HG02642 (cell line): ENCODE measurements at regions not wholly inside any gene's neighbourhood (a gene's known extent, or its start where the extent isn't known, plus 50 kb on each side); places are given as distances from the start of the nearest gene placed in this dataset.

ENCODE experiments used
- ATAC-seq: cut with Tn5 transposase; IDR thresholded peaks from one replicate; pipeline ENCODE4 v1.9.1; 2021; ENCODE audit warnings: mild to moderate bottlenecking; ENCODE audit not compliant: unreplicated experiment, poor library complexity

DNA sequence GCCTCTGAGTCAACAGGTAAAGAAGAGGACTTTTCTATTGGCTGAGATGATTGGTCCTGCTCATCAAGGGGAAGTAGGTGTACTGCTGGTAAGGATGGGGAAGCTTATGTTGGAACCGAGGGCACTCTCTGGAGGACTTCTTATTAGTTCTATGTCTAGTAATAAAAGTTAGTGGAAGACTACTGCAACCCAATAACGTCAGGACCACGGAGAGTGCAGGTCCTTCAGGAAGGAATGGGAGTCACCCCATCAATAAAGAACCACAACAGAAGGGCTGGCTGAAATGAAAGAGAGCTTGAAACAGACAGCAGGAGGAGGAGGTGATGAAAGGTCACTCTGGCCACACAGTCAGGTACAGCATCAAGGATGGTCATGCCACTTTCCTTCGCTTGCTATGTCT lies 68.8 kb upstream of the PRR23E start:
- no peak for ATAC-seq

DNA sequence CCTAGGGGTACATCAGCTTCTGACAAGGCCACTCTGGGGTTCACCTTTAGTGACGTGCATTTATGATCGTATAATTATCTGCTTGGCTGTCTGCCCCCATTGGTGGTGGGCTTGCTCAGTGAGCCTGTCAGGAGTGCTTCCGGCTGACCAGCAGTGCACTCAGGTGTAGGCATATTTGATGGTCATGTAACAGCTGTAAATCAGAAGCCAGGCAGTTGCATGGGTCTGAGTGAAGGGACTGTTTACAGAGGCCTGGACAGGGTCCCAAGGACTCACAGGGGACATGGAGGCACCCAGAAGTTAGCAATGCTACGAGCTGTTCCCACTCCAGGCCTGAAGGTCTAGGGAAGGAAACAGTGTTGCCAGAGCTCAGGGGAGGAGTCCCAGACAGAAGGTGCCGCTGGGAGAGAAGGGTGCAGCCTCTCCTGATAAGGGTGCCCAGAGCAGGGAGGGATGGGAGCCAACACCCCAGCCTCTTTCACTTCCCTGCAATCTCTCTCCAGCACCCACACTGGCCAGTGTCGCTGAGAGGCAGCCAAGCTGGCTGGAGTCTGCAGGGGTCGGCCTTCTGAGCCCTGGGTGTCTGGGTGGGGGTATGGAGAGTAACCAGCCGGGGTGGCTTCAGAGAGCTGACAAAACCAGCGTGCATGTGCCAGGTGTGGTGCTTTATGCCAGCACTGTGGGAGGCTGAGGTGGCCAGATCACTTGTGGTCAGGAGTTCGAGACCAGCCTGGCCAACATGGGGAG lies 61.3 kb upstream of the PRR23E start:
- no peak for ATAC-seq

DNA sequence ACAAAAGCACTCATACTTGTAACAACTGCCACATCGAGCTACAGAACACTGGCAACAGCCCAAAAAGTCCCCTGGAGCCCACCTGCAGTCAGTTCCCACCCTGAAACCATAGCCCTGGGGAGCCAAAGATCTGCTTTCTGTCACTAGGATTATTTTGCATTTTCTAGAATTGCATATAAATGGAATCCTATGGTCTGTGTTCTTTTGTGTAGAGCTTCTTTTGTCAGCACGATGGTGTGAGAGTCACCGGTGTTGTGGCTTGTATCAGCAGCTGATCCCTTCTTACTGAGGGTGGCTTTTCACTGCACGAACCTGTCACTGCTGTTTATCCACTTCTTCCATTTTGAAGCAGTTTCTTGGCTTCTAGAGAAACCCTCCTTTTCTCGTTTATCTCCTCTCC lies 60.1 kb upstream of the PRR23E start:
- no peak for ATAC-seq

DNA sequence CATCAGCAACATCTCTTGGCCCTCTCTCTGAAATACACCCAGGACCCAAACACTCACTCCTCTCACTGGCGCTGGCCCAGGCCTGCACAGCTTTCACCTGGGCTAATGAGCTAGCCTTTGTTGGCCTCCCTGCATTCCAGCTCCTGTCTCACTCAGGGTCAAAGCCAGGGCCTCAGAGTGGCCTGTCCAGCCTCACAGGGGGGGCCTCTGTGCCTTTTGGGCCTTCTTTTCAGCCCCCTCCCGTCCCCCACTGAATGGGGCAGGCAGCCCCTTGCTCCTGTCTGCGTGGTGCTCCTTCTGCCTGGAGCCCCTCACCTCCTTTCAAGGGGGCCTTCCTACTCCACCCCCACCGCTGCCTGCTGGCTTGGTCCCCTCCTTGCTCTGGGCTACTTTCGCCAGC lies 59.0 kb upstream of the PRR23E start:
- ATAC-seq = no peak

DNA sequence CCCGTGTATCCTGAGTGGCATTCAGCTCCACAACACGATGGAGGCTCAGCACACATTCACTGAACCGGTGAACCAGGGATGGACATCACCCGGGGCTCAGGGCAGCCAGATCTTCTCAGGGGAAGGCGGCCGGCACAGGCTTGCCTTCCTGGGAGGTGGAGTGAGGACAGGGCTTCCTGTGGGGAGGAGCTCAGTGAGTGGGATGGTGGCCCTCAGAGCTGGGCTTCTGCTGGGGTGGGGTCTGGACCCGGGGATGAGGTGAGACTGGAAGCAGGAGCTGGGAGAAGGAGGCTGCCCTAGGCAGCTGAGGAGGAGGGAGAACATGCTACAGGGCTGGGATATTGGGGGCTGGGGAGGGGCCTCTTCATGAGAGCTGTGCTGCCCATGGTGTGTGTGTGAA lies 58.5 kb upstream of the PRR23E start:
- ATAC-seq = no peak

DNA sequence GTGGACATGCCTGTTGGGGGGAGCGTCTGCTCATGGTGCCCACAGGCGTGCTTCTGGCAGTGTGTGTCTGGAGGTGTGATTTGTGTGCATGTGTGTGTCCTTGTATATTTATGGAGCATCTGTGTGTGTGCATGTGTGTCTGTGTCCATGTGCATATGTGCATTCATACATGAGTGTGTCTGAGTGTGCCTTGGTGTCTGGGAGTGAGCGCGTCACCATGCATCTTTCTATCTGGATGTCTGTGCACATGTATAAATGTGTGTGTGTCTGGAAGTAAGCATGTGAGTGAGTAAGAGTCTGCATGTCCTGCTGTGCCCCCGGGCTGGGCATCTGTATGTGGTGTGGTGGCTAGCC lies 58.1 kb upstream of the PRR23E start:
- no peak for ATAC-seq

DNA sequence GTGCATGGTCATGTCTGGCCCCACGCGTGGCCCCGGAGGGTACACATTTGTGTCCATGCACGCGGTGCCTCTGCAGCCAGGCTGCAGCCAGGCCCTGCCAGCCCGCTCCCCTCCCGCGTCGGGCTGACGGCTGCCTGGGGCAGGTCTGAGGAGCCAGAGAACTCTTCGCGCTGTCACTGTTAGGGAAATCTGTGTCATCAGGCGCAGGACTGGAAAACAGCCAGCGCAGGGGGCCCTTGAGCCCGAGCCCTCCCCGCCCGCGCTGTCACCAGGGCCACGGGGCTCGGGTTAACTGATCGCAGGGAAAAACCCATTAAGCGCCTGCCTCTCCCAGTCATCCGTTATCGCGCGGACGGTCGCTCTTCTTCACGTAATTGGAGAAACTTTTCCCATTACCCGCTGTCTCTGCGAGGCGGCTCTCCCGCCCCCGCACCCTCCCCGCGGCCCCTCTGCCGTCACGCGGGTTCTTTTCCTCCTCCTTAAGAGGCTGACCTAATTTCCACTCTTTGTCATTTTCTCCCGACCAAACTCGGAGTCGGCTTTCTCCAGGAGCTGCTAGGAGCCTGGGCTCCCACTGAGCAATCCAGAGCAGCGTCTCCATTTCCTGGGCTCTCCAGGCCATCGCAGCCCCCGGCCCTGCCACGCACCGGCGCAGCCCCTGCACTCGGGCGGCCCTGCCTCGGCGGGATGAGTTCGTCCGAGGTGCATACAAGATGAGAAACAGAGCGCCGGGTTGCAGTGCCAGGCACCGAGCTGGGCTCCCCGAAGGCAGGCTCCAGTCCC lies 57.5 kb upstream of the PRR23E start:
- ATAC-seq = no peak

DNA sequence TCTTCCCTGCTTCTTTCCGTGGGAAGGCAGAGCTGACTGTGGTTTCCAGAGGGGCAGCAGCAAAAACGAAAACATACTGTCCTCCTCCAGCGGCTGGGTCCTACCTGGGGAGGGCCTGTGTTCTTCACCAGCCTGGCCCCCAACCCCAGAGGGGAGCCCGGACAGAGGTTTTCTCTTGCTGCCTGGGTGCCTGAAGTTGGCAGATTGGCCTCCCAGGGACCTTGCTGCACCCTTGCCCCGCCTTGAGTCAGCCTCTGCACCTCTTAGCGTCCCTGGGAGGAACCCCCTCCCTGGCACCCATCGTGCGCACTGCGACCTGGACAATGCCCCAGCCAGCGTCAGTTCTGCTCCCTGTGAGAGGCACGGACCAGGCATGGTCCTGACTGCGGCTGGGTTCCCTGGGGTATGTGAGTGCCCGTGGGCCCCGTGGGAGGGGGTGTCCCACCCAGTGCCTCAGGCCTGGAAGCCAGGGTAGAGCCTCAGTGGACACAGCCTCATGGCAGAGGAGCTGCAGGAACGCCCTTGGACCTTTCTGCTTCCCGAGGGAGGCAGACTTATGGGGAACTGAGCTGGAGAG lies 56.8 kb upstream of the PRR23E start:
- no peak for ATAC-seq

DNA sequence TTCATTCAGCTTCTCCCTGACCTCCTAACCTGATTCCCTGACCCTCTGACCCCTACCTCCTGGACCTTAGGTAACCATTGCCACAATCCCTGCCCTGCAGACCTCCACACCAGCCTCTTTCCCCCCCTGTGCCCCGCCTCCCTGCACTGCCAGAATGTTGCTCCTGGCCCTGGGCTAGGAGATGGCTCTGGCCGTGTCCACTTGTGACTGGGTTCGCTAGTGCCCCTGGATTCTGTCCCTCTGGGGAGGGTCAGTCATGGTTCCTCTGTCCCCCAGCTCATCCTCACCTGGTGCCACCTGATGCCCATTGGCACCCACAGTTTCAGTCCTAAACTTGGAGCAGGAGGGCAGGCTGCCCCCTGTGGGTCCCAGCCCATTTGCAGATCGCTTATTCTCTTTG lies 56.2 kb upstream of the PRR23E start:
- ATAC-seq = no peak

DNA sequence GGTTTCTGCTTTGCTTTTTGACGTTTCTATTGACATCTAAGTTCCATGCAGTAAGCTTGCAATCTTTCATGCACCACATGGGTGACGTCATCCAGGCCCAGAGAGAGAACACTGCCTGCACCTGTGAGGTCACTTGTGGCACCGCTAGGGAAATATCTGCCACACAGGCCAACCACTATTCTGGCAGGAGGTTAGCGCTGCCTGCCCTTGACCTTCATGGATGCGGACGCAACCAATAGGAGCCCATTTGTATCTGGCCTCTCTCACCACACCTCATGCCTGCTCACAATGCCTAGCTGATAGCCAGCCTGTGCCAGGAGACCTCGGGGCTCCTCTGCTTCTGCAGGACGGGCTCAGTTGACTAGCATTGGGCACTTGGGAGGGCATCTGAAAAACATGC lies 55.8 kb upstream of the PRR23E start:
- ATAC-seq = no peak

DNA sequence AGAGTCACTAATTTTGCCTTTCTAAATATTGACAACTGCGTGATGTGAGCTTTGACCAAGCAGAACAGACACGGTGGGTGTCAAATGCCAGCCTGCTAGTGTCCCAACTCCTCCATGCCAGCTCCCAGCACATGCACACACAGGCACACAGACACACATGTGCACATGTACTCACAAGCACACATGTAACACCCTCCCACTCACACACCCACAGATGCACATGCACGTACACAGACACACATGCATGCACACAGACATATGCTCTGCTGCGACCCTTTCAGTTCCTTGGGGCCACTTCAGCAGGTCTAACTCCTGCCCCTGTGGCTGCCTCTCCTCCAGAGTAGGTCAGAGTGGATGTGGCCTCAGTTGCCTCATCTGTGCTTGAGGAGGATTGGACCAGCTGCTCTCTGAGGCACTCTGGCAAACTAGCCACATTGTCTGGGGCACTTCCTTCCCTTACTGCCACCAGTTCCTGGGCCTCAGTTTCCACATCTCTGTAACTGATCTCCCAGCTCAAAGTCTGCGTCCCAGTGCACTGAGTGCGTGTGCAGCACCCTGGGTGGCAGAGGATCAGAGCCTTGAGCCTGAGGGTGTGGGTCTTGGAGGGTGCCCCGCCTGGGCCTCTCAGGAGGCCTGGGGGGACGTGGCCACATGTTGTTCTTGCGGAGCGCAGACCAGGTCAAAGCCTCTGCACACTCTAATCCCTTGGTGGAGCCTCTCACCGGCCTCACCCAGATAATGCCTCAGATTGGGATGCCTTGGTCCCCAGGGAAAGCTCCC lies 55.0 kb upstream of the PRR23E start:
- no peak for ATAC-seq

DNA sequence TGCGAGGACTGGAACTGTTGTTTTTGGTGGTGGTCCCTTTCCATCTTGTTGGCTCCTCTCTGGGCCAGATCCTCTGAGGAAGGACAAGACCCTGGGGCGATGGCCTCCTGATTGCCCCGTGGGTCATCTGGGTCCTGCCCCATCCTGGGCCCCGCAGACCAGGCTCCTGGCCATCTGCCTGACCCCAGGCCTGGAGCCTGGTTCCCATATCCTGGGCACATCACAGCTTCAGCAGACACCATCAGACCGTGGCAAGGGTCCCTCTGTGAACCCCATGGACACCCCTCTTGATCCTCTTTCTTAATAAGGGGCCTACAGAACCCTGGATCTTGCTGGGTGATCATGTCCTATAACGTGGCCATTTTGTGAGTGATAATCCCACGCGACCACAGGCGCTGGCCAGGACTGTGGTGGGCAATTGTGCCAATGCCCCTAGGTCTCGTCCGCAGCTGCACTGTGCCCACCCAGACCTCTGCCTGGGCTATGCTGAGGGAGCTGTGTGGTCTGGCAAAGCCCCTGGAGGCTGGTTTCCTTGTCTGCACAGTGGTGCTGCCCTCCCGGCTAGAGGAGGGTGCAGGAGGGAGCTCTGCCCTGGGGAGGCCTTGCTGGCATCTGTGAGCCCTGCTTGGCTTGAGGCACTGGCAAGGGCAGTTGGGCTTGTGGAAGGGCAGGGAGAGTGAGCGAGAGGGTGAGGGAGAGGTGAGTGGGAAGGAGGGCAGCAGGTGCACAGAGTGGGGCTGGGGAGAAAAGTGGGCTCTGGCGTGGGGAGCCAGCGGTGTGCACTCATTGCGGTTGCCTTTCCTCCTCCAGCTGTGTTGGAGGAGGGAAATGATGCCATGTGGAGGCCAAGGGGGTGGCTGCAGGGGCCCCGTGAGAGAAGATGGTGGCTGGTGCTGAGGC lies 53.1 kb upstream of the PRR23E start:
- no peak for ATAC-seq

DNA sequence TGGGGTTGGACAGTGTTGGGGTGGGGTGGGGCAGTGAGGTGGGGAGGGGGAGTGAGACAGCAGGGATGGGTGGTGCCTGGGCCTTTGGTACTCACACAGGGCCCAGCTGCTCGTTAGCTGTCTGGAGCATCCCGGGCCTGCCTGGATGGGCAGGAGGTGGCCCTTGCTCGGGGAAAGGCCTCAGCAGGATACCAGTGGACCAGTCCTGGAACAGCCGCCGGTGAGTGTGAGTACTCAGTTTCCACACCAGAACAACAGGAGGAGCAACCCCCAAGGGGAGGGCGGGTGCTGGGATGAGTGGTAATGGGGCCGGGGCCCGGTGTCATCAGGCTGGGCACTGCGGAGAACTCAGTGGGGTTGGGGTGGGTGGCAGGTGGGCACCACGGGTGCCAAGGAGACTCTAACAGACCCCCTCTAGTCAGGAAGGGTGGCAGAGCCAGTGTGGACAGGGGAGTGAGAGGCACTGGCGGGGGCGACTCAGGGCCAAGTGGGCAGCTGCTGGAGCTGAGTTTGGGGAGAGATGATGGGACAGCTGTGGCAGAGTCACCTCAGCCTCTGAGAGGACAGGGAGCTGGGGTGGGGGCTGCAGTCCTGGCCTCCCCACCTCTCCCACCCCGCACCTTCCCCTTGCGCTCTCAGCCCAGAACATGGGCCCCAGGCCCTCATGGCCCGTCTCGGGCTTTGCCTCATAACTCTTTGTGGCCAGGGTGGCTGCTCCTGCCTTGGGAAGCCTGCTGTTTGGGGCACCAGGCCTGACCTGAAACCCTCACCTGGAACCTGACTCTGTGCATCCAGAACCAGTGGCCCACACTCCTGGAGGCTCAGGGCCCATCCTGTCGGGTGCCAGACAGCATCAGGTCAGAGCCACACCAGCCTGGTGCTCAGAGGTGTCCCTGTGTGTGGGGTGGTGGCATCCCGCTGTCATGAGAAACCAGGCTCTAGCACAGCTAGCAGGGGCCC lies 52.1 kb upstream of the PRR23E start:
- no peak for ATAC-seq

DNA sequence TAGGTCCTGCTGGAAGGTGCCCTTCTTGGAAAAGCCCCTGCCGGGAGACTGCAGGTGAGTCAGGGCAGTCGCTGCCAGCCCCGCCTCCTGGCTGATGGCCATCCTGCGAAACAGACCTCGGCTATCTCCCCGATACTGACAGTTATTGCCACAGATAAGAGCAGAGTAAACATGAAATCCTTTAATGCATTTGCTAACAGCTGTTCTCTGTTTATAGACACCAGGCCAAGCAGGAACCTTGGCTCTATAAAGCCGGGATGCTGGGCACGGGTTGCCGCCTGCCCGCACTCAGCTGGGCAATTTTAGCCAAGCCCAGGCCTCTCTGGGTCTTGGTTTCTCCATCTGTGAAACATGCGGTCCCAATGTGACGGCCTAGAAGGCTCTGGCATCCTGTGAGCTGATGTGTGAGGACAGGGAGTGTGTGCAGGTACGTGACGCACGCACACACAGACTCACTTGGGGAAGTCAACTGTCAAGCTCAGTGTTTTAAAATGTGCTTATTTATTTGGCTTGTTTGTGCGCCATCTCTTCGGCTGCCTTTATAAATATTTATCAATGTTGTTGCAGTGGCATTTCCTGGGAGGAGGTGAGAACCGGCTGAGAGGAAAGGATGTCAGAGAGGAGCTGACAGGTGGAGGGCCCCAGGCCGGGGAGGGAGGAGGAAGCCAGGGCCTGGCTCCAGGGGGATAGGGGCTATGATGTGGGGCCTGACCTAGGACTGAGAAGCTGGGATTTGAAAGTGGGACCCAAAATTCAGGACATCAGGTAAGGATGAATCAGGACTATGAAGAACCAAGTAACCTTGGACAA lies 50.8 kb upstream of the PRR23E start:
- no peak for ATAC-seq
